ENCODE measurements at regions not wholly inside any gene's neighbourhood (a gene's known extent, or its start where the extent isn't known, plus 50 kb on each side); places are given as distances from the start of the nearest gene placed in this dataset.

DNA sequence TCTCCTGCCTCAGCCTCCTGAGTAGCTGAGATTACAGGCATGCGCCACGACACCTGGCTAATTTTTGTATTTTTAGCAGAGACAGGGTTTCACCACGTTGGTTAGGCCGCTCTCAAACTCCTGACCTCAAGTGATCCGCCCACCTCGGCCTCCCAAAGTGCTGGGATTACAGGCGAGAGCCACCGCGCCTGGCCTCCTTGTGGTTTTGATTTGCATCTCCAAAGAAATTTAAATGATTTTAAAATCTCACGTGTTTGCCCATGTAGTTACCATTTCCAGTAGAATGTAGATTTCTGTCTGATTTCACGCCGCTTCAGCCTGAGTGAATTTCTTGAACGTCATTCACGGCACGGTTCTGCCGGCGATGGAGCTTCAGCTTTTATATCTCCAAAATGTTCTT is 55.8 kb downstream of the IGF2 start:
- TF ChIP-seq, protein P1, sequence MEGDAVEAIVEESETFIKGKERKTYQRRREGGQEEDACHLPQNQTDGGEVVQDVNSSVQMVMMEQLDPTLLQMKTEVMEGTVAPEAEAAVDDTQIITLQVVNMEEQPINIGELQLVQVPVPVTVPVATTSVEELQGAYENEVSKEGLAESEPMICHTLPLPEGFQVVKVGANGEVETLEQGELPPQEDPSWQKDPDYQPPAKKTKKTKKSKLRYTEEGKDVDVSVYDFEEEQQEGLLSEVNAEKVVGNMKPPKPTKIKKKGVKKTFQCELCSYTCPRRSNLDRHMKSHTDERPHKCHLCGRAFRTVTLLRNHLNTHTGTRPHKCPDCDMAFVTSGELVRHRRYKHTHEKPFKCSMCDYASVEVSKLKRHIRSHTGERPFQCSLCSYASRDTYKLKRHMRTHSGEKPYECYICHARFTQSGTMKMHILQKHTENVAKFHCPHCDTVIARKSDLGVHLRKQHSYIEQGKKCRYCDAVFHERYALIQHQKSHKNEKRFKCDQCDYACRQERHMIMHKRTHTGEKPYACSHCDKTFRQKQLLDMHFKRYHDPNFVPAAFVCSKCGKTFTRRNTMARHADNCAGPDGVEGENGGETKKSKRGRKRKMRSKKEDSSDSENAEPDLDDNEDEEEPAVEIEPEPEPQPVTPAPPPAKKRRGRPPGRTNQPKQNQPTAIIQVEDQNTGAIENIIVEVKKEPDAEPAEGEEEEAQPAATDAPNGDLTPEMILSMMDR (IDR thresholded peaks at IDR 0.05) = no peak
- TF ChIP-seq, protein P2, sequence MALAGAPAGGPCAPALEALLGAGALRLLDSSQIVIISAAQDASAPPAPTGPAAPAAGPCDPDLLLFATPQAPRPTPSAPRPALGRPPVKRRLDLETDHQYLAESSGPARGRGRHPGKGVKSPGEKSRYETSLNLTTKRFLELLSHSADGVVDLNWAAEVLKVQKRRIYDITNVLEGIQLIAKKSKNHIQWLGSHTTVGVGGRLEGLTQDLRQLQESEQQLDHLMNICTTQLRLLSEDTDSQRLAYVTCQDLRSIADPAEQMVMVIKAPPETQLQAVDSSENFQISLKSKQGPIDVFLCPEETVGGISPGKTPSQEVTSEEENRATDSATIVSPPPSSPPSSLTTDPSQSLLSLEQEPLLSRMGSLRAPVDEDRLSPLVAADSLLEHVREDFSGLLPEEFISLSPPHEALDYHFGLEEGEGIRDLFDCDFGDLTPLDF (CRISPR knock-in tag; IDR thresholded peaks at IDR 0.05) = no peak
- no peak for TF ChIP-seq NFE2L1 (CRISPR knock-in tag; IDR thresholded peaks at IDR 0.05)
- TF ChIP-seq FOXP1 (CRISPR knock-in tag; IDR thresholded peaks at IDR 0.05; ENCODE audit: borderline replicate concordance) = no peak
- TF ChIP-seq ETV6 (CRISPR knock-in tag; IDR thresholded peaks at IDR 0.05) = no peak
- TF ChIP-seq, protein P3, sequence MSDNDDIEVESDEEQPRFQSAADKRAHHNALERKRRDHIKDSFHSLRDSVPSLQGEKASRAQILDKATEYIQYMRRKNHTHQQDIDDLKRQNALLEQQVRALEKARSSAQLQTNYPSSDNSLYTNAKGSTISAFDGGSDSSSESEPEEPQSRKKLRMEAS (CRISPR knock-in tag; IDR thresholded peaks at IDR 0.05) = no peak
- TF ChIP-seq, protein P4, sequence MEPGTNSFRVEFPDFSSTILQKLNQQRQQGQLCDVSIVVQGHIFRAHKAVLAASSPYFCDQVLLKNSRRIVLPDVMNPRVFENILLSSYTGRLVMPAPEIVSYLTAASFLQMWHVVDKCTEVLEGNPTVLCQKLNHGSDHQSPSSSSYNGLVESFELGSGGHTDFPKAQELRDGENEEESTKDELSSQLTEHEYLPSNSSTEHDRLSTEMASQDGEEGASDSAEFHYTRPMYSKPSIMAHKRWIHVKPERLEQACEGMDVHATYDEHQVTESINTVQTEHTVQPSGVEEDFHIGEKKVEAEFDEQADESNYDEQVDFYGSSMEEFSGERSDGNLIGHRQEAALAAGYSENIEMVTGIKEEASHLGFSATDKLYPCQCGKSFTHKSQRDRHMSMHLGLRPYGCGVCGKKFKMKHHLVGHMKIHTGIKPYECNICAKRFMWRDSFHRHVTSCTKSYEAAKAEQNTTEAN (CRISPR knock-in tag; IDR thresholded peaks at IDR 0.05) = no peak
- TF ChIP-seq, protein P5, sequence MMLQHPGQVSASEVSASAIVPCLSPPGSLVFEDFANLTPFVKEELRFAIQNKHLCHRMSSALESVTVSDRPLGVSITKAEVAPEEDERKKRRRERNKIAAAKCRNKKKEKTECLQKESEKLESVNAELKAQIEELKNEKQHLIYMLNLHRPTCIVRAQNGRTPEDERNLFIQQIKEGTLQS (CRISPR knock-in tag; conservative IDR thresholded peaks at IDR 0.05) = no peak
- no peak for TF ChIP-seq SP1 (CRISPR knock-in tag; conservative IDR thresholded peaks at IDR 0.05)
- TF ChIP-seq JUN (CRISPR knock-in tag; IDR thresholded peaks at IDR 0.05) = no peak
- TF ChIP-seq SMAD3 (CRISPR knock-in tag; IDR thresholded peaks at IDR 0.05; ENCODE audit: borderline replicate concordance) = no peak
- TF ChIP-seq NR3C1 (CRISPR knock-in tag; conservative IDR thresholded peaks at IDR 0.05; ENCODE audit: low read depth) = no peak
- TF ChIP-seq, protein P6, sequence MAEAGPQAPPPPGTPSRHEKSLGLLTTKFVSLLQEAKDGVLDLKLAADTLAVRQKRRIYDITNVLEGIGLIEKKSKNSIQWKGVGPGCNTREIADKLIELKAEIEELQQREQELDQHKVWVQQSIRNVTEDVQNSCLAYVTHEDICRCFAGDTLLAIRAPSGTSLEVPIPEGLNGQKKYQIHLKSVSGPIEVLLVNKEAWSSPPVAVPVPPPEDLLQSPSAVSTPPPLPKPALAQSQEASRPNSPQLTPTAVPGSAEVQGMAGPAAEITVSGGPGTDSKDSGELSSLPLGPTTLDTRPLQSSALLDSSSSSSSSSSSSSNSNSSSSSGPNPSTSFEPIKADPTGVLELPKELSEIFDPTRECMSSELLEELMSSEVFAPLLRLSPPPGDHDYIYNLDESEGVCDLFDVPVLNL (CRISPR knock-in tag; IDR thresholded peaks at IDR 0.05; ENCODE audit: borderline replicate concordance, low read depth) = no peak
- no peak for TF ChIP-seq CREB1 (CRISPR knock-in tag; IDR thresholded peaks at IDR 0.05)
